Epithelial cell of proximal tubule (primary cell): ENCODE measurements at regions not wholly inside any gene's neighbourhood (a gene's known extent, or its start where the extent isn't known, plus 50 kb on each side); places are given as distances from the start of the nearest gene placed in this dataset.

Experiments
- DNase-seq: peaks from one replicate; pipeline ENCODE4 v3.0.0-alpha.2; 2011; ENCODE audit warnings: low read depth
- H3K4me3 ChIP-seq: 2 replicates; pipeline ENCODE4 v1.5.1; 2011; ENCODE audit warnings: low read depth, mild to moderate bottlenecking, low read length
- CTCF ChIP-seq: conservative IDR thresholded peaks from 2 replicates; pipeline ENCODE4 v1.5.1; 2012; ENCODE audit warnings: low read depth, mild to moderate bottlenecking, low read length

- no peak for DNase-seq
- TF ChIP-seq CTCF: no peak
- no peak overlapping the region for H3K4me3 ChIP-seq
Measured at GRCh38 chr2:59080451-59081181, 839.5 kb upstream of the FANCL start.

GRCh38 chr2:59077981-59078531 lies 836.9 kb upstream of the FANCL start:
- TF ChIP-seq CTCF: no peak

GRCh38 chr2:59077026-59077725 lies 836.1 kb upstream of the FANCL start:
- no peak overlapping the region for H3K4me3 ChIP-seq
- no peak for DNase-seq
- no peak for TF ChIP-seq CTCF

More at GRCh38 chr2:59077981-59078531, 836.9 kb upstream of the FANCL start:
- no peak overlapping the region for H3K4me3 ChIP-seq
- DNase-seq: no peak

- H3K4me3 ChIP-seq: no peak overlapping the region
- no peak for TF ChIP-seq CTCF
- no peak for DNase-seq
Measured at GRCh38 chr2:59076079-59076619, 835.0 kb upstream of the FANCL start.

- TF ChIP-seq CTCF: no peak
- H3K4me3 ChIP-seq: no peak overlapping the region
- no peak for DNase-seq
Measured at GRCh38 chr2:59074071-59074470, 832.9 kb upstream of the FANCL start.

- DNase-seq: no peak
- TF ChIP-seq CTCF: no peak
- H3K4me3 ChIP-seq: no peak overlapping the region
Measured at GRCh38 chr2:59073286-59073685, 832.2 kb upstream of the FANCL start.
